GM04504 (cell line): ENCODE measurements at regions not wholly inside any gene's neighbourhood (a gene's known extent, or its start where the extent isn't known, plus 50 kb on each side); places are given as distances from the start of the nearest gene placed in this dataset.

Experiments used
- DNase-seq: peaks from one replicate; pipeline ENCODE4 v3.0.0-alpha.2; 2012; ENCODE audit warnings: low read depth

DNA sequence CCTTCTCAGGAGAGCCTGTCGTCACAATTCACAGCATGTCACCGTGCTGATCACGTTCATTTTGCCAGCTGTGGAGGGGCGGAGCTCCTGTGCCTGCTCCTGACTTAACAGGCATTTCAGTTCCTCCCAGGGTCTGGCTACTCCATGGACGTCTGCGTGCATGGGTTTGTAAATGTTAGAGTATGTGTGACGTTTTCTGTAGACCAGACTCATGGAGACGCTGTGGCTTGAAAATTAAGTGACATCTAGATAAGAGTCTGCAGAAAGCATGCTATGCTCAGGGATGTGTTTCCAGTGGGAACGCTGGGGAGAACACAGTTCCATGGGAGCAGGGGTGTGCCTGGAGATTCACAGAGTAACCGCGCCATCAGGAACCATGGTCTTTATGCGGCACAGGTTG is 804.0 kb downstream of the TBC1D22A start:
- no peak for DNase-seq

DNA sequence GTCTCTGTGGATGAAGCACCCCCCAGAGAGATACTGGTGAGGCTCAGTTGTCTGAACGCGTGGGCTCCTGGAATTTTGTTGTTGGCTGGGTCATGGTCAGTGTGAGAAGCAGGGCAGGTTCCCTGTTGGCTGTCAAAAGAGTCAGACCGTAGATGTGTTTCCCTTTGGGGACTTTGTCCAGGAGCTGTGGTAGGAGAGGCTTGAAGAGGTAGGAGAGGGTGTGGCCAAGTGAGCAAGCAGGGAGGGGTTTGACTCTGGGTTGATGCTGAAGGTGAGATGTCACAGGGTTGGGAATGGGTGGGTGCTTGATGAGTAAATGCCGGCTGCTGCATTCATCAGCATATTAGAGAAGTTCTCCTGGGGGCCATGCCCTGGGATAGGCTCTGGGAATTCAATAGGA is 803.2 kb downstream of the TBC1D22A start:
- DNase-seq, result no peak

DNA sequence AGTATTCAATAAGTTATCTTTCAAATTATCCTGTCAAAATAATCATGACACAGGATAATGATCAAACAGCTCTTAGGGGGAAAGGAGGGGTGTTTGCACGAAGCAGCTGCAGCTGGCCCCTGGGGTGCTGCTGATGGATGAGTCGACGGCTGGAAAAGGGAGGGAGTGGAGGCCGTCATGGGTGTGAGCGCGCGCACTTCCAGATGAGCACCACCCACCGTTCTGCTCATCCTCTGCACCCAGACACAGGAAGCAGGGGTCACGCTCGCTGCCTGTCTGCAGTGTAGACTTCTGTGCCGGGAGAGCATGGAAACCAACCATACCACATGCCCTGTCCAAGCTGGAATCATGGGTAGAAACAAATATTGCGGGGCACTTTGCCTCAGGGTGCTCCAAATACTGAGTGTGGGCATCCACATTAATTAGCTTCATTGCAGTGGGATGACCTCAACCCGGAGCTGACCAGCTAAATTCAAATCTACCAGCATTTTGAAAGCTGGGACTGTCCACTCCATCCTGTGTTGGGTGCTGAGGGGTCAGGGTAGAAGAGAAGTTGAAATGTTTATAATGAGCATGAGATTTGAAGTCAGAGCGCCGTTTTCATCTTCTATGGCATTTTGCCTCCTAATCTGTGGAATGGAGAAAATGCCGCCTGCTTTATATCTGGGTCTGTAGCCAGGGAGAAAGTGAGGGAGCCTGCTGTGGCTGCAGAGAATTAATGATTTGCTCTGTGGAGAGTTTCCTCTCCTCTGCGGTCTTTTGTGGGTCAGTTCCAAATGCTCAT is 802.4 kb downstream of the TBC1D22A start:
- no peak for DNase-seq

DNA sequence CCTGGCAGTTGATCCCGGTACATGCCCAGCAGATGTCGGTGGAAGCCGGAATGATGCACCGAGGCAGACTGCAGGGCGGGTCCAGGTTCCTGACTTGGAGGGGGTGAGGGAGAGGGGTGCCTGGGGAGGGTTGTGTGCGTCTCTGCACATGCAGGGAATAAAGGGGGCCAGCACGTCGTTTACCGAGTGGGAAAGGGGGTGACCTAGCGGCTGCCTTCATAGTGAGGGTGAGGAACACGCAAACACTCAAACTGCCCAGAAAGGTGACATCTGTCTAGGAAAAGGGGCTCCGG is 801.7 kb downstream of the TBC1D22A start:
- no peak for DNase-seq

DNA sequence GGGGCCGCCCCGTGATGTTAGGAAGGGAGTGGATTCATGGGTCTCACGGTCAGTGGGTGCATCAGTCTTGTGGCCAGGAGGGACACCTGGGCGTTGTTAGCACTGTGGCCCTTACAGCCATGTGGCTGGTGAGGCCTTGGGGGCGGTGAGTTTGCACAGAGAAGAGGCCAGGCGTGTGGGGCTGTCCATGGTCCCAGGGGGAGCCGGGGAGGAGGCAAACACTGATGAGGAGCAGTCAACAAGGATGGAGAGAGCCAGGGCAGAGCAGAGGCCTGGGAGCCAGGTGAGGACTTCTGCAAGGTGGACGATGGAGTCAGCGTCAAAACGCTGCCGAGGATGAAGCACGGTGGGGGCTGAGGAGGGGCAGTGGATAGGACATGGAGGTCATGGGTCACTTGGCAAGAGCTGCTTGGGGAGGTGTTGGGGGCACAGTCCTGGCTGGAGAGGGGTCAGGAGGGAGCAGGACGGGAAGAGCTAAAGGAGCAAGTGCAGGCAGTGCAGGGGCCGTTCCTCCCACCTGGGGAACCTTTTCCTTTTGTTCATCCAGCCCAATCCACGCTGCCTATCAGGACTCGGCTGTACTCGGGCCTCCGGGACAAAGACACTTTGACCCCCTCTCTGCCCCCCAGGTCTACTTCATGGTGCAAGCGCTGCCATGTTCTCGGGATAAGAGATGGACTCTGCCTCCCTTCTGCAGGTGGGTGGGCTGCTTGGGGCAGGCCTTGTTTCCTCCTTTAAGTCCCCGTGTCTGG is 801.1 kb downstream of the TBC1D22A start:
- no peak for DNase-seq

DNA sequence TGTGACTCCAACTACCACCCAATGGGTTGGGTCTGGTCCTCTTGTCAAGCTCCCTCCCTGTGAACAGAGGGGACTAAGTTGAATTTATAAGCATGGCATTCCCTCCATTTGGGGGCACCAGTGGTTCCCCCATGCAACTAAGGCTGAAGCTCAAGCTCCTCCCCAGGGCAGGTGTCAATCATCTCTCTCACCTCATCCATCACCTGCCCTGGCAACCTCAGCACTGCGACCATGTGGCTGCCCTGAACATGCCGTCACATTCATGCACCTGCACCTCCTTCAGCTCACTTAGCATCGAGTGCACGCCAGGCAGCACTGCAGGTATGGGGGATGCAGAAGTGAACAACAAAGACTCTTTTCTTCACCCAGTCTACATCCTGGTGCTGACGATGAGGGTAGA is 799.3 kb downstream of the TBC1D22A start:
- DNase-seq, result no peak

DNA sequence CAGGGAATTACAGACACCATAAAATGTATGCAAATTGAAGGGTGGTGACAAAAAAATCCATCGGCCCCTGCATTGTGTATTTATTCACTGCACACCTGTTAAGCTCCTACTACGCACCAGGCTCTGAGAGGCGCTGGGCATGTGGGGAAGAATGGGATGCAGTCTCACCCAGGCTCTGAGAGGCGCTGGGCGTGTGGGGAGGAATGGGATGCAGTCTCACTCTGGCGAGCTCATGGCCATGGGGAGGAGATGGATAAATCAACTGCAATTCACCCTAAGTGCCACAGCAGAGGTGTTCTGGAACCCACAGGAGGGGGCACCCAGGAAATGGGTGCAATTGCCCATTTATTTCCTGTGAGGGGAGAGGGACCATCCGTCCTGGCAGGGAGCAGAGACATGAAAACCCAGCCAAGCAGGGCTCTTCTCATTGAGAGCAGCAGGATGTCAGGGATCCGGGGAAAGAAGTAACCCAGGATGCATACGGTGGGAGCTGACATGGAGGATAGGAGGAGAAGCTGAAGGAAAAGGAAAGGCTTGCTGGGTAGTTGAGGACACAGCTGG is 798.7 kb downstream of the TBC1D22A start:
- DNase-seq, result no peak

DNA sequence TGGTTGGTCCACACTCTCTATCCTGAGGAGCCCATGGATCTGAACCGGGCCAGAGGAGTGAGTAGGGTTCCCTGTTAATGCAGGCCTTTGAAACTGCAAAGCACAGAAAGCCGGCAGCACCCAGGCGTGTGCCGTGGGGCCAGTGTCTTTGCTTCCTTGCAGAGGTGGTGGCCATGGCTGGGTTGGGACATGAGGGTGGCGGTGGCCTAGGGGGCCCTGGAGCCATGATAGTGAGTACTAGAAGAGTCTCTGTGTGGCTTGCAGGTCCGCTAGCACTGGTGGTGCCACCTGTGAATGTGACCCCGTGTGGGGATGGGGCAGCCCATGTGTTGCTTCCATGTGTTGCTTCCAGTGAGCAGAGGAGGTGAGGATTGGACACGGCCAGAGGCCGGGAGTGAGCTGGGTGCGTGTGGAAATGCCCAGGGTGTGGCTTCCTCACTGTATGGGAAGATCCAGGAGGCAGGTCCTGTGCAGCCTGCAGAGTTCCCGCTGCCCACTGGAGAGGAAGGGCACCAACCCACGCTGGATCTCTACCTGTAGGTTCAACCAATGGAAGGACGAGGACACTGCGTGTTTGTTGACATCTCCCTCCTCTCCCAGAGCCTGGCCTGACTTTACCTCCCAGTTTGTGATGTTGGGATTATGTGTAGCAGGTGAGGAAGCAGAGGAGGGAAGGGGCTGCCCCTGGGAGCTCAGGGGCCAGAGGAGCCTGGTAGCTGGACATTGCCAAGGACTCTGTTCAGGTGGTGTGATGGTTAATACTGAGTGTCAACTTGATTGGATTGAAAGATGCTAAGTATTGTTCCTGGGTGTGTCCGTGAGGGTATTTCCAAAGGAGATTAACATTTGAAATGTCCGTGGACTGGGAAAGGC is 796.6 kb downstream of the TBC1D22A start:
- DNase-seq, result no peak

DNA sequence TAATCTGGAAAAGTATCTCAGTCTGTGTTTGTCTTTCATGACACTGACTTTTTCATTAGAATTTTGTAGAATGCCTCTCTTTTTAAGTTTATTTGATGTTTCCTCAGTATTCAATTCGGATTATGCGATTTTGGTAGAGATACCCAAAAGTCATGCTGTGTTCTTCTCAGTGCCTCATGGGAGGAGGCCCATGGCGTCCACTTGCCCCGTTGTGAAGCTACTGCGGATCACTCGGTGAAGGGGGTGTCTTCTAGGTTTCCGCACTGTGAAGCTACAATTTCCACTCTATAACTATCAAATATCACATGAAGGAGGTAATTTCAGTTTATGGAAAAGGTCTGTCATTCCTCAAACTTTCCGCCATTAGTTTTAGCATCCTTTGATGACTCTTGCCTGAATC is 794.0 kb downstream of the TBC1D22A start:
- DNase-seq, result no peak

DNA sequence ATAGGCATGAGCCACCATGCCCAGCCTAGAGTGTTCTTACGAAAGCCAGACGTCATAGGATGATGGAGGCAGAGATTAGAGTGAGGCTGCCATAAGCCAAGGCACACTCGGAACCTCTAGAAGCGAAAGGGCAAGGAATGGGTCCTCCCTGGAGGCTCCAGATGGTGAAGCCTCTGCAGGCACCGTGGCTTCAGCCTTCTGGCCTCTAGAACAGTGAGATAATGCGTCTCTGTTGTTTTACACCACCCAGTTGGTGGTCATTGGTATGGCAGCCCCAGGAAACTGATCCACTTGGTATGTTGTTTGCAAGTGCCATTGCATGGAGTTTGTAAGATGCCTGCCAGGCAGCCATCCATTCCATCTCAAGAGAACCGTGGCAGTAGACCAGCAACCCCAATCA is 791.0 kb downstream of the TBC1D22A start:
- no peak for DNase-seq

DNA sequence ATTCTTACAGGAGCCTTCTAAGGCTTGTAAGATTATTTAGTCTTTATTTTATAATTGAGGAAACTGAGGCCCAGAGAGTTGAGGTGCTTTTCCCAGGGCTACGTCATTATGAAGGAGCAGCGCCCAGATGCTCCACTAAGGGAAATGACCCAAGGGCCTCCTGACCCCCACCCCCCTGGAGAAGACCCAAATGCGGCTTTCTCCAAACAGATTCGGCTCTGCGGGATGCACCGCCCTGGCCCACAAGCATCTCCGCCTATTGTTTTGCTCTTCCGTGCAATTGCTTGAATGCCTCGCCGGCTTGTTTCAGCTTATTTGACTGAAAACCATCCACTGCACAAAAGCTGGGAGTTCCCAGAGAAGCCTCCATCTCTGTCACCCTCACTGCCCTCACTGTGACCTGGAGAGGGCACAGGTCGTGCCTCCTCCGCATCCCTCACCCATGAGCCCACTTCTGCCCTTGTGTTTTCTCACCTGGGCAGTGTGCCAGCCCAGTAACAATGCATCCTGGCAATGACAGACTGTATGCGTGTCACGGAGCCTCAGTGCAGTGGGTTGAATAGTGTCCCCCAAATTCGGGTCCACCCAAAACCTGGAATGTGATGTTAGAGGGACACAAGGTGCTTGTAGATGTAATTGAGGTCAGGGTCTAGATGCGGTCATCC is 790.2 kb downstream of the TBC1D22A start:
- no peak for DNase-seq

DNA sequence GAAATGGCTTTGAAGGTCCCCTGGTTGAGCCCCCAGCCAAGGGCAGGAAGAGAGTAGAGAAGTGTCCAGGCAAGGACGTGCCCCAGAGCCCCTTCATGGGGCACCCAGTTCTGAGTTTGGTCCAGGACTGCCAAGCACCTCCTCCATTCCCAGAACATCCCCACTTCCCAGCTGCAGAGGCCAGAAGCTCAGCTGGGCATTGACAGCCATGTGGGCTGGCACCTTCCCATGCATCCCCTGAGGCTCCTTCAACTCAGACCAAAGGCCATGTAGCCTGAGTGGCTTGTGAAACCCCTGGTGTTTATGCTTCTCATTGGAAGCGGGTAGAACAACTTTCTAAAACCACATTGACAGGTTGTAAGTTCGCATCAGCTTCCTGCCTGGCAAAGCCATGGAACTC is 789.6 kb downstream of the TBC1D22A start:
- DNase-seq, result no peak

DNA sequence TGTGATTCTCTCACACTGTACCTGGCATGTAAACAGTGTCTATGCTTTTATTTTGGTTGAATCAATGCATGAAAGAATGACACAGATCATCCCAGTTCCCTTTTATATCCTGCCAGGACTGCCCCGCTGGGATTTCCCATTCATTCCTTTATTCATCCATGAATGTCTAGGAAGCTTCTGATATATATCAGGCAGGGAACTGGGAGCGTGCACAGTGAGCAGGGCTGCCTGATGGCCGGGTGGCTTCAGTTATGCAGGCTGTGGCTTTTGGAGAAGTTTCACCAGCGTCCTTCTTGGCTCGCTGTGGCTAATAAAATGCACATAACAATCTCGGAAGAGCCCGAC is 789.0 kb downstream of the TBC1D22A start:
- DNase-seq, result no peak

DNA sequence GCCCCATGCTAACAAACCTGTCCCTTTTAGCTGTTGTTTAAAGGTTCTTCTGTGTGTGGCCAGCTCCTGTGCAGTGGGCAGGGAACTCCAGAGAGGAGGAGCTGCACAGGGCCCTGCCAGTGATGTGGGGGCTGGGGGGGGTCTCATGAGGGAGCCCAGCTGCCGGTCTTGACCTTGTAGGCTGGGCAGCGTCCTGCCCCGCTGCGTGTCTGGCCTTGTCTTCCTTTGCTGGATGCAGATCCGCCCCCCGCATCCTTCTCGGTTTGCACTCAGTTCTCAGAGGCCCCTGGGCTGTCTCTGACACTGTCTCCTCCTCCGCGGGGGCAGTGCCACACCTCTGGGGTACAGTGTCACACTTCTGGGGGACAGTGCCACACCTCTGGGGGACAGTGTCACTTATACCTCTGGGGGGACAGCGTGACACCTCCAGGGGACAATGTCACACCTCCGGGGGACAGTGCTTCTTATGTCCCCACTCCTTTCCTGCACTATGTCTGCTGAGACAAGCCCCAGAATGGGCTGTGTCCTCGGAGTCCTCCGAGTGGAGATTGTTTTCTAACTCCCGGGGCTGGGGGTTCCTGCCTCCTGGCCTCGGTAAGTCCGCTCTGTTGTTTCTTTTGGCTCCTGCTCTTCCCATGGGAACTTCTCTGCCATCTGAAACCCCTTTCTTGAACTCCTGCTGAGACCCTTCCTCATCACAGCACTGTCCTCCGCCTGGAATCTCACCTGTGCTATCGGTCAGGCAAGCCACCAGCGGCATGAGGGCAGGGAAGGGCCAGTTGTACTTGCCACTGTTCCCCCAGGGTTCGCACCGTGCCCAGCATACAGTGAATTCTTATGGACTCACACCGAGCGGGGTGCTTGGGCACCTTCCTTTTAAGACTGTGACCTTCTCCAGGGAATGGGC is 788.3 kb downstream of the TBC1D22A start:
- no peak for DNase-seq

DNA sequence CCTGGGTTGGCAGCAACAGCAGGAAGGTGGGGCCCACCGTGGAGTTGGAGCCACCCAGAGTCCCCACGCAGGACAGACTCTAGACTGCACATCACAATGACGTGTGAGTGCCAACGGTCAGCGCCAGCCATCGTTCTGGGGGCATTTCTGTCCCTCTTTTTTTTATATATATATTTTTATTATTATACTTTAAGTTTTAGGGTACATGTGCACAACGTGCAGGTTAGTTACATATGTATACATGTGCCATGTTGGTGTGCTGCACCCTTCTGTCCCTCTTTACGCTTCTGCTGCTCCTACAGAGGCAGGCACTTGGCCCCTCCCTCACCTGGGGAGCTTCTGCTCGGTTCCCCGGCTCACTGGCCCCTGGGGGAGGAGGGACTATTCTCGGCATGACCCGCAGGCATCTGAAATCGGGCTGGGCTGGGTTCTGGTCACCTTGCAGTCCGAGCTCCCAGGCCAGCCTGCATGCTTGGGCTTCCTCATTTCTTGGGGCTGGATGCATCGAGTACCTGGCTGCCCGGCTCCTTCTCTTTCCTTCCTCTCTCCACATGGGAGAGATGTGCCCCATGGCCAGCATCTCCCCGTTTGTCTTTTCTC is 787.4 kb downstream of the TBC1D22A start:
- no peak for DNase-seq

DNA sequence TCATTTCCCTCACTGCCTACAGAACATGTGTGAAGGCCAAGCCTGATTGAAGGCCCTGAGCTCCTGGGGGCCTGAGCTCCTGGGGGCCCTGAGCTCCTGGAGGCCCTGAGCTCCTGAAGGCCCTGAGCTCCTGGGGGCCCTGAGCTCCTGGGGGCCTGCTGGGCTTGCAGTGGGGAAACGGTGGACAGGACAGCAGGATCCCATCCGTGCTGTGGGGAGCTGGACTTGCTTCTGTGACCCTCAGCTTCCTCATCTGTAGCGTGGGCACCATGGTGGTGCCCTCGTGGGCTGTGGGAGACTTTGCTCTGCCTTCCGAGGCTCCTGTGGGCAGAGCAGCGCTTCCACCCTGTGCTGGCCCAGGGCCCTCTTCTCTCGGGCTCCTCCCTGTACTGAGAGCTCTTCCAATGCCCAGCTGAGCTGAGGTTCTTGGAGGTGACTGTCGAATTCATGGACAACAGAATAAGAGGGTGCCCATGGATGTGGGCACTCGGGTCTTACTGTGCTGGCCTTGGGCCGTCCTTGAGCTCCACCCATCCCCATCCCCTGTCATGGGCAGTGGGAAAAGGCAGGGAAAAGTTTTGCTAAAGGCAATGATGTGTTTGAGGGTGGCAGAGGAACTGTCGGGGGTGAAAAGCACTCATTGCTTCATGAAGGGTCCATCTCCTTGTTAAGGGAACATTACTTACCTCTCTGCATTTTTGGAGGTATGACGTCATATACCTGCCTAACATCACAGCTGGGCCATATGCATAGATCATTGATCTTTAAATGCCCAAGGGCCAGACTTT is 786.7 kb downstream of the TBC1D22A start:
- DNase-seq, result no peak

DNA sequence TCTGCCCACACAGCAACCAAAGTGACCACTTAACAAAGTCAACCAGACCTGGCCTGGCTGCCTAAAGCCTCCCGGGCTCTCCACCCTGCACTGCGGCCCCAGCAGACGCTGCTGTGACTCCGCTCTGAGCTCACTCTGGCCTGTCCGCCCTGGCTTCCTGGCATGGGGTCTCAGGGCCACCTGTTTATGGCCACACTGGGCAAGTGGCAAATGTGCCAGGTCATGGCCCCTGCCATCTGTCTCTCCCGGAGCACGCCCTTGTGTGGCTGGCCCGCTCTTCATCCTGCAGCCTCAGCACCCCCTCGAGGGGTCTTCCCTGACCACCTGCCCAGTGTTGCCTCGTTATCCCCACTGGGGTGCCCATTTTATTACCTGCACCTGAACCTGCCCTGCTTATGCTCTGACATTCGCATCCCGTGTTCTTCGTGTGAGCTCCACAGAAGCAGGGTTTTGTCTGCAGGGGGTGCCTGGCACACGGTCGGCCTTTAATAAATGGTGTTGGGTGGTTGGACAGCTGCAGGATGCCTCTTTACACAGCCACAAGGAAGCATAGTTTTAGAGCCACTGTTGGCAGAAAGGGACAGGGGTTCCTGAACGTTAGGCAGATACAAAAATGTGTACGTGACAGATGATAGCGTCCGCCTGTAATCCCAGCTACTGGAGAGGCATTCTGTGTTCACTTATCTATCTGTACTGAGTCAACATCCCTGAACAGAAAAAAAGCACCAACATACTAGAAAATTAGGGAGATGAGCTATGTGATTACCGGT is 785.6 kb downstream of the TBC1D22A start:
- no peak for DNase-seq

DNA sequence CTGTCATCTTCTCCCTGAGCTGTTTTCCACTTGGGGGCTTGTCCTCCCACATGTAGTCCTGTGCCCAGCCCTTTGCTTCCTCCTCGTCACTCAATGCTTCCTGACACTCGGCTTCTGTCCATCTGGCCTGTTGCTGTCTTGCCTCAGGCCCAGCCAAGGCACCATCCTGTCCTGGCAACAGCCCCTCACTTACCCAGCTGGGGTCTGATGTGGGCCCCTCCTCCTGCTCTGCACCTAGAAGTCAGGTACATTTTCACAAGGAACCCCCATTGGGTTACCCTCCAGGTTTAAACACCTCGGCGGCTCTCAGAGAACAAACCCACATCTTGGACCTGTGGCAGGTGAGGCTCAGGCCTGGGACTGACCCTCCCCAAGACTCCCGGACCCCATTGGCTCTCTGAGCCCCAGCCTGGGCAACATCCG is 784.8 kb downstream of the TBC1D22A start:
- DNase-seq, result no peak

DNA sequence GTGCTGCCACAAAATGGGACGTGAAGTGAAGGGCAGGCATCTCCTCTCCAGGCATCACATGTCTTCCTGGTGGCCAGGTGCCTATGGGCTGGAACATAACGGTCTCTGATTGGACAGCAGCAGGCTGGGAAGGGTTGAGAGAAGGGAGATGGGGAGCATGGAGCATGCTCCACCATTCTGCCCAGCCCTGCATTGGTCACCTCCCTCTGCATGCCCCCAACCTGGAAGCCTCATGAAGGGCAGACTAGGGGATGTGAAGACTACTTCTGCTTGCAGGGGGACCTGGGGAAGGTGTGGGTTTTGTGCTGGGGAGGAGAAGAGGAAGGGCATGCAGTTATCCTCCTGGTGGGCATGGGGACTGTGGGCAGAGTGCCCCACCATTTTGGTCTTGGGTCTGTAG is 782.2 kb downstream of the TBC1D22A start:
- DNase-seq, result no peak
